ENCODE measurements at regions not wholly inside any gene's neighbourhood (a gene's known extent, or its start where the extent isn't known, plus 50 kb on each side); places are given as distances from the start of the nearest gene placed in this dataset.
"Not testable (repeated sequence)": the region's sequence is repeated elsewhere in the genome, so short reads cannot be mapped to it uniquely, and the experiment has no call there.

- DNase-seq (ENCODE audit: low spot score), result no peak
- intact Hi-C loops (cut with DNase I), result no loop called here
Measured at GRCh38 chr5:82439750-82440445, 161.7 kb upstream of the RPS23 start.

- intact Hi-C loops (cut with DNase I); DNase-seq (ENCODE audit: low spot score): not testable (repeated sequence)
Measured at GRCh38 chr5:82437565-82437964, 159.4 kb upstream of the RPS23 start.

- no peak for DNase-seq (ENCODE audit: low spot score)
- intact Hi-C loops (cut with DNase I), result no loop called here
Measured at GRCh38 chr5:82436291-82436690, 158.1 kb upstream of the RPS23 start.

- DNase-seq (ENCODE audit: low spot score); intact Hi-C loops (cut with DNase I): not testable (repeated sequence)
Measured at GRCh38 chr5:82434696-82435660, 156.8 kb upstream of the RPS23 start.

- DNase-seq (ENCODE audit: low spot score), result no peak
Measured at GRCh38 chr5:82426464-82427154, 148.5 kb upstream of the RPS23 start.

GRCh38 chr5:82425591-82425990 is 147.4 kb upstream of the RPS23 start:
- intact Hi-C loops (cut with DNase I), result no loop called here
- DNase-seq (ENCODE audit: low spot score), result no peak

More at GRCh38 chr5:82426464-82427154, 148.5 kb upstream of the RPS23 start:
- intact Hi-C loops (cut with DNase I), result no loop called here

GRCh38 chr5:82424211-82424610 is 146.1 kb upstream of the RPS23 start:
- DNase-seq (ENCODE audit: low spot score), result no peak
- intact Hi-C loops (cut with DNase I), result no loop called here

GRCh38 chr5:82422751-82423181 is 144.6 kb upstream of the RPS23 start:
- DNase-seq (ENCODE audit: low spot score), result no peak
- intact Hi-C loops (cut with DNase I), result no loop called here

GRCh38 chr5:82422001-82422740 is 144.0 kb upstream of the RPS23 start:
- intact Hi-C loops (cut with DNase I), result no loop called here
- DNase-seq (ENCODE audit: low spot score), result no peak

GRCh38 chr5:82421119-82421518 is 143.0 kb upstream of the RPS23 start:
- DNase-seq (ENCODE audit: low spot score), result no peak
- intact Hi-C loops (cut with DNase I), result no loop called here

GRCh38 chr5:82420524-82420923 is 142.4 kb upstream of the RPS23 start:
- intact Hi-C loops (cut with DNase I); DNase-seq (ENCODE audit: low spot score): not testable (repeated sequence)

- intact Hi-C loops (cut with DNase I), result no loop called here
- no peak for DNase-seq (ENCODE audit: low spot score)
Measured at GRCh38 chr5:82419559-82420332, 141.6 kb upstream of the RPS23 start.

GRCh38 chr5:82418608-82418950 is 140.4 kb upstream of the RPS23 start:
- DNase-seq (ENCODE audit: low spot score), result no peak
- intact Hi-C loops (cut with DNase I), result no loop called here

GRCh38 chr5:82417776-82418607 is 139.8 kb upstream of the RPS23 start:
- intact Hi-C loops (cut with DNase I), result no loop called here
- DNase-seq (ENCODE audit: low spot score), result no peak

- intact Hi-C loops (cut with DNase I), result no loop called here
- DNase-seq (ENCODE audit: low spot score), result no peak
Measured at GRCh38 chr5:82416512-82416911, 138.4 kb upstream of the RPS23 start.

GRCh38 chr5:82414041-82414388 is 135.9 kb upstream of the RPS23 start:
- intact Hi-C loops (cut with DNase I), result no loop called here
- DNase-seq (ENCODE audit: low spot score), result no peak

GRCh38 chr5:82413302-82414040 is 135.3 kb upstream of the RPS23 start:
- intact Hi-C loops (cut with DNase I), result no loop called here
- no peak for DNase-seq (ENCODE audit: low spot score)
